Glomerular visceral epithelial cell (primary cell): ENCODE measurements at regions not wholly inside any gene's neighbourhood (a gene's known extent, or its start where the extent isn't known, plus 50 kb on each side); places are given as distances from the start of the nearest gene placed in this dataset.

Experiments used
- DNase-seq: peaks from one replicate; pipeline ENCODE4 v3.0.0-alpha.2; 2016; ENCODE audit errors: extremely low spot score

DNA sequence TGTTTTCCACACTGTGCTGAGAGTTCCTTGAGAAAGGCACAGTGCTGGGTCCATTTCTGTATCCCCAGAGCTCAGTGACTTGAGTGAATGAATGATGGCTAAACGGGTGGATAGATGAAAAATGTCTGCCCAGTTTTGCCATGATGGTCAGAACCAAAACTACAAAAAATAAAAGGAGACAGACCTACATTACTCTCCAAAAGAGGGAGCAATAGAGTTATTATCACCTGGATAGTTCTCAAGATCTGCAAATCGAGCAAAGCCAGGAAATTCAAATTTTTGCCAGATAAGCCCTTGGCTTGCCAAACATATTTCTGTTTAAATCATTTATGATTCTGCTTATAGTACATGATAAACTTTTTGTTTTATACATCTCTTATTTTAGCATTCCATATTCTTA is 214.2 kb upstream of the ZNF462 start:
- DNase-seq = peak; percentile 14

DNA sequence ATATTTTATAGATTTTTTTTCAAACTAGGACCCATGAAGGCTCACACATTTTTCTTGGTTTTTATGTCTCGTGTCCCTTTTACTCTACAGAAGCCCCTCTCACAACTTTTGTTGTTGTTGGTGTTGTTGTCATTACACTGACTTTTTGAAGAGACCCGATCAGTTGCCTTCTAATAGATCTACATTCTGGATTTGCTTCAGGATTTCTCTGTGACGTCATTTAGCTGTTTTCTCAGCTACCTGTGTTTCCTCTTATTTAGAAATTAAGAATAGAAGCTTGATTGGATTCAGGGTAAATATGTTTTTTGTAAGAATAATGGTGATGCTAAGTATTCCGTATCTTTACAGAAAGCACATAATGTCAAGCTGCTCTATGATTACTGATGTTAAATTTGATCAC is 213.3 kb upstream of the ZNF462 start:
- DNase-seq = no peak

DNA sequence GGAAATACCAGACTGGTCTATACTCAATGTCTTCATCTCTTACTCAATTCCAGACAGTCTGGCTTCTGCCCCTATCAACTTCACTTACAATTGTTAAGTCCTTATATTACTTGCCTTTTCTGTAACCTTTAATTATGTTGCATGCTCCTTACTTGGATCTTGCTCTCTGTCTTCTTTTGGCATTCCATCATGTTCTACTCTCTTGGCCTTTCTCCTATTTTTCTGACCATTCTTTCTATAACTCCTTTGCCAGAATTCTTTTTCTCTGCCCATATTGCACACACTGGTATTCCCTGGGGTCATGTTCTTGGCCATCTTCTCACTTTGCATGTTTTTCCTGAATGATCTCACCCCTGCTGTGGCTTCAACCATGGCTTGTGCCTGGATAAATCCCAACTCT is 209.8 kb upstream of the ZNF462 start:
- DNase-seq = peak; percentile 4

DNA sequence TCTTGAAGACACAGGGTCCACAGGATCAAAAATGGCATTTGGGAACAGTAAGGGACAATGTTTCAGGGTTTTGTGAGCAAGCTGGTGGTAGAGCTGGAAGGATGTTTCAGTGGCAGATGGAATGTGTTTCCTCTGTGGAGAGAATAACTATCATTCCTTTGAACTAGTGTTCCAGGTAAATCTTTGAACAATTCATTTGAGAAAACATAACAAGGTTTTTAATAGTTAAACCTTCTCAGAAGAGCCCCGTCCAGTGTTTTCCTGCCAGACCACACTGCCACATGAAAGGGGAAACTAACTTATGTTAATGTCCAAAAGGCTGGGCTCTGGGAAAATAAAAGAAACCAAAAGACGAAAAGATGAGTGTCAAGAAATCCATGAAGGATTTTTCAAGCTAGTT is 207.0 kb upstream of the ZNF462 start:
- peak; percentile 42 for DNase-seq

DNA sequence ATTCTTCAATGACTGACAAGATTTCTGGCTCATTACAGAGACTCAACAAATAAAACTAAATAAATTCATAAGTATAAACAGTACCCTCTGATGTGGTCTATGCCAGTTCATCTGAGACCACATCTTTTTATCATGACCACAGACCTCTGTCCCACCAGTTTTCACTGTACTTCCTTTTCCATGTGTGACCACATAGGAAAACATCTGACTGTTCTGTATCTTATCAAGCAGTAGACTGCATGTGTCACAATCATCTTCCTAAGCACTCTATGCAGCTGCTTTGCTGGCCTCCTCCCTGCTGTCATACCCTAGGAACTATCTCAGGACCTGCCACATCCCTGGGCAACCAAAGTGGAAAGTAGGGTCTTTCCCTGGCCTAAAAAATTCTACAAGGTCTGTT is 205.0 kb upstream of the ZNF462 start:
- no peak for DNase-seq

DNA sequence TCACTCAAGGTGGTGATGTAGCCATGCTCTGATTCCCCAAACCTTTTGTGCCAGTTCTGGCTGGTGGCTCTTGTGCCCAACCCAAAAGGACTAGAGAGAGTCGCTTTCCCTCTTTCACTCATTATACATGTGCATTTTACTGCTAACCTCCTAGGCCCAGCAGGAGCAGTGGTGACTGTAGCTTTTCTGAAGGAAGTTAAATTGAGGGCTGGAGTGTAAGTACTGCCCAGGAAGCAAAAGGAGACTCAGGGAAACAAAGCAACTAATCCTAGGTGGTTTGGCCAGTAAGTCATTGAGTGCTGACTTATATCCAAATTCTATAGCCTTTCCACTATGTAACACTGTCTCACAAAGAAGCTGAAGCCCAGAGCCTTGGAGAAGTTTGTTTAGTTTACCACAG is 194.4 kb upstream of the ZNF462 start:
- no peak for DNase-seq

DNA sequence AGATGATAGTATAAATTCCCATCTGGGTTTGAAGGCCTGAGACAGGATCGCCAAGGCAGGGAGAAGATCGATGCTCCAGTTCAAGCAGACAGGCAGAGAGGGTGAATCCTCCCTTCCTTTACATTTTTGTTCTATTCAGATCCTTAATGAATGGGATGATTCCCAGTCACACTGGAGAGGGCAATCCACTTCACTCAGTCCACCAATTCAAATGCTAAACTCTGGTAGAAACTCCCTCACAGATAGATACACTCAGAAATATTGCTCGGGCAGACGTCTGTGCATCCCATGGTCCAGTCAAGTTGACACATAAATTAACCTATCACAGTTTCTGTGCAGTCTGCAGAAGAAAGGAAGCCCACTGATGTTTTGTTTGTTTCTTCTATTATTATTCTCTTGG is 193.1 kb upstream of the ZNF462 start:
- no peak for DNase-seq

DNA sequence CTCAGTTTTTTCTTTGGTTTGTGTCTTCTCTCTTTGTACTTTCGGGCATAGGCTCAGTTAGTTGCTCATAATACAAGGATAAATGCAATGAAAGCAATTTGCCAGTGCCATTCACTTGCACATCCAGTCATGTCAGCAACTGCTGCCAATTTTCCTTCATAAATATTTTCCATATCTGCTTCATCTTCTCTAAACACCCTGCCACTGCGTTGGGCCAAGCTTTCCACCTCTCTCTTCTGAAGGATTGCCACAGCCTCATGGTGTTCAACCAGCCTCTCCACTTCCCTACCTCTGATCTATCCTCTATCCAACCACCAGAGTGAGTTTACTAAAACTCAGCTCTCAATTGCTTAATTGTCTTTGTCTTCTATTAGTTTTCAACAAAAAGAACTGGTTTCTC is 192.5 kb upstream of the ZNF462 start:
- DNase-seq = no peak

DNA sequence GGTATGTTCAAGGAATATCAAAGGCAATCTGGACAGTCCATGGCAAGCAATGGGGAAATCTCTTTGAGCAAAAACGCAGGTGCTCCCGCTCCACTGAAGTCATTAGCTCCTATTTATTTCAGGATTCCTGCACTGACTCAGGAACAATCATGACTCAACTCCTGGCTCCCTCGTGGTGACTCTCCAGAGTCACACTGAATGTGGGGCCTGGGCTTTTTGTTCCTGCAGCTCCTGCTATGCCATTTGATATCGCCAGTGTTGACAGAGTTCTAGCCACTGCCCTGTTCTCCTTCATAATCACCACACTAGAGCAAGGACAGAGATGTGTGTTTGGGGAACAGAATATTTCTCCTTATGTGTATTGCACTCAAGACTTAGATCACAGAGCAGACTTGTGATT is 187.2 kb upstream of the ZNF462 start:
- DNase-seq = no peak

DNA sequence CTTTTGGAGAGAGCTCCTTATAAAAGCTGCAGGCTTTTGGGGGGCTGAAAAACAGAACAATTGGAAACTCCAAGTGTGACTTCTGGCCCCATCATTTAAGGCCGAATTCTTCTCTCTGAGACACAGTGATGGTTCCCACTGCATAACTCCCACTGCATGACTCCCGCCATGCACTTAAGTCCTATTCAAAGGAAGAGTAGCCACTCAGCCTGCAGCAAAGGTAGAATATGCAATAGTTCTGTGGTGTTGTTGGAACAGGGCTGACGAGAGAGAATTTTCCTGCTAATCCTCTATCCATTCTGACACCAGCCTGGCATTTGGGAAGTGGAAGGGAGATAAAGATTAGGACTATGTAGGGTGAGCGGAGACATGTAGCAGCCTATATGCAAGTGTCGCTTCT is 185.6 kb upstream of the ZNF462 start:
- DNase-seq = no peak

DNA sequence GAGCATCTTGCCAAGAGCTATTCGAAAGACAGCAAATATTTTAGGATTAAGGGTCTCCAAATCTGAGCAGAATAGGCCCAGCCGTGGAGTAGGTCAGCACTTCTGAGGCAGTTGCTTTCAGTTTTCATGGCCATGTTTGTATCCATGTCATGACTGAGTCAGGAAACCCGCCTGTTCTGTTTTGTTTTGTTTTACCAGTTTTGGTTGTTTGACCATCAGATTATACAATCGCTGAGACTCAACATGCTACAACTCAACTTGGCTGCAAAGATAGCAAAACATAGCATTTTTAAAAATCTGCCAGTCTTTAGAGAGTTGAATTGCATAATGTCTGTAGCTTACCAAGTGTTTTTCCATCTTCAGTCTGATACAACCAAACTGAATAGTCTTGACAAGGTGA is 185.1 kb upstream of the ZNF462 start:
- DNase-seq = no peak

DNA sequence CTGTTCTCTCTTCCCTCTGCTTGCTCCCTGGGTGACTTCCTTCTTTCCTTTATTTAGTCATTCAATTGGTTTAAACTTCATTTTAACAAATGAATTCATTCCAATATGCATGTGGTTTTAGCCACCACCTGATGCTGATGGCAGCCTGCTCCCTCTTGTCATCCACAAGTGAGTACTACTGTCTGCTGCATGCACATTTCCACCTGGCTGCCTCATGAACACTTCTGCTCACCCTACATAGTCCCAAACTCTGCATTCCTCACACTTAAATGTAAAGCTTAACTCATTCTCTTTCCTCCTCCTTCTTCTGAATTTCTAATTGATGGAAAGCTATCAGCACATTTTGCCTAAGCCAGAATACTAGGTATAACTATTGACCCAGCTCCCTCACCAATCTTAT is 184.7 kb upstream of the ZNF462 start:
- DNase-seq = no peak

DNA sequence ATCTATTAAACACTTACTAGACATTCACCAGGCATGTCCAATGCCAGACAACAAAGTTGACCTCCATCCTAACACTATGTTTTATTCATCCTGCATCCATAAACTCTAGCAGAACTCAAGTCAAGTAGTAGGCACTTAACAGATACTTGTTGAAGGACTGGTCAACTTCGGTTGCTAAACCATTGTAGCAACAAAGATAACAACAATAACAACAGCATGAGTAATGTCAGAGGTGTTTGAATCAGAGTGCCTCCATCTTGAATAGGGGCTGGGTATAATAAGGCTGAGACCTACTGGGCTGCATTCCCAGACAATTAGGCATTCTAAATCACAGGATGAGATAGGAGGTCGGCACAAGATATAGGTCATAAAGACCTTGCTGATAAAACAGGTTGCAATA is 180.5 kb upstream of the ZNF462 start:
- no peak for DNase-seq

DNA sequence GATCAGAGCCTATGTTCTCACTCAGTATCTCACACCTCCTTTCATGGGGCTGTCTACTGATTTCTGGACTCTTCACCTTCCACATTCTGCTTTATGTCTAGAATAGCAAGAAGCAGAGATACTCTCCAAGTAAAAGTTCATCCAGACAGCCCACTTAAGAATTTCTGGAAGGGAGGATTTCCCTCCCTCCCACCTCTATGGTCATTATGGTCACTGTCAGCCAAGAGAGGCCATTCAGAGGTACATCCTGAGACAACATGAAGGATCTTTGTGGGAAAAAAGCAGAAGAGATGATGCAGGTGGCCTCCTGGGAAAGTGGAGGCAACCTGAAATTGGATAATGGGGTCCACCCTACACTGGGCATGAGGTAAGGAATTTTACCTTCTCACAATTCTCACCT is 179.5 kb upstream of the ZNF462 start:
- no peak for DNase-seq

DNA sequence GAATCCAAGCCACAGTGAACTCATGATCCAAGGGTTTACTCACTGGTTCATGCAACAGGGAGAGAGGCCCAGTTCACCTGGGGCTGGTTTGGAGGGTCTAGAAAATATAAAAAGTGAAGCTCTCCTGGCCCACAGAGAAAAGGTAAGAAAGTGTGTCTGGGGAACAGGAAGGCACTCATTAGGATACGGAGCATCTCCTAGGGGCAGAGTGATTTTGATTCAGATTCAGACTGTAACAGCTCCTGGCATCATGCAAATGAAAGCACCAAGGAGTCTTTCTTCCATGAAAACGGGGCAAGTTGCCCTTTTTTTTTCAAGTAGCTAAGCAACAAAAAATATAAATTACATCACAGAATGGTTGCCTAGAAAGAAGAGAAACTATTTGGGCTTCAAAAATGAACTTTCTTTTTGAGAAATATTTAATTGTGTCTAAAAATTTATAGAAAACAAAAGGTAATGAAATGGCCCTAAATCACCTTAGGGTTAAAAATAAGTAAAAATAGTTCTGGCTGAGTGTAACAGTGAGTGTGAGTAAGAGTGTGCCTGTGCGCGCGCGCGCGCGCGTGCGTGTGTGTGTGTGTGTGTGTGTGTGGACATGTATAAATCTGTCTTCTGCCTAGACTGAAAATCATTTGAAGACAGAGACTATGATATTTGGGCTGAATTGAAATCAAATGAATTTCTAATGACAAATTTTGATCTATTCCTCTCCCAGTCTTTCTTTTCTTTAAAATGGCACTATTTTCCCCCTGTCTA is 177.8 kb upstream of the ZNF462 start:
- DNase-seq = no peak

DNA sequence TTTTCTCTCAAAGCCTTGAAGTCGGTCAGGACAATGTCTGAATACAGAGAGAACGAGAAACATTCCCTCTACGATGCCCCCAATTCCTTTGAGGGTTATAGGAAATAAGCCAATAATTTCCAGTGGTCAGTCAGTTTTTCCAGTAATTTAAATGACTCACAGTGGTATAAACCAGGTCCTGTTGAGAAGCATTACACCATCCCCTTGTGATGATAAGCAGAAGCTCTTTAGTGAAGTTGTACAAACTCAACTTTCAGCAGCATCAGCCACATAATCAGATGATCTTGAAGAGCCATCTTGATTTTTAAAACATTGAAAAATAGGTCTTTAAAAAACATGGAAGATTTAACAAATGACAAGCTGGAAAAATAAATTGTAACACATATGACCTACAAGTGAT is 173.9 kb upstream of the ZNF462 start:
- DNase-seq = no peak

DNA sequence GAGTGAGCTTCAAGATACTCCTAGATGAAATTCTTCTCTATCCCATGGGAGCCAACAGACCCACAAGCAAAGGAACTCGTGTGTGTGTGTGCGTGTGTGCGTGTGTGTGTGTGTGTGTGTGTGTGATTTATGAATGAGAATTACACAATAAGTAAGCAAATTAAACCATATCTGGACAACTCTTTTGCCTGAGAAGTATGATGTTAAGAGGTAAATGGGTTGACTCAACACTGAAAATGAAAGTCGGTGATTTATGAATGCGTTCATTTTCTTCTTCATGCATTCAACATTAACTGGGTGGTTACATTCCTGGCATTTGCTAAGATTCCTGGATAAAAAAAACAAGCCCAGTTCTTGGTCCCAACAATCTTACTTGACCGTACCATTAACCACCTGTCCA is 171.3 kb upstream of the ZNF462 start:
- DNase-seq = no peak

DNA sequence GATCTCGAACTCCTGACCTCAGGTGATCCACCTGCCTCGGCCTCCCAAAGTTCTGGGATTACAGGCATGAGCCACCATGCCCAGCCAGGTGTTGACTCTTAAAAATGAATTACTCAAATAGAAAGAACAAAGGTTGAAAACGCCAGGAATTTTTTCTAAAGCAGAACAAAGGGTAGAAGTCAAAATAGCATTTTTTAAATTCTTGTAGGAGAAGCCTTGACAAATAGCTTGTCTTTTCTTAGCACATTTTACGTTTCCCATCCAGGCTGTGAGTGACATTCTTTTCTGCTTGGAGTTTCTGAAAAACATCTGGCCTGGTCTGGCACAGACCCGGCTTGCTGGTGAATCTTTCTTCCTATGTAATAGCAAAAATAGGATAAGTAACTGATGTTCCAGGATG is 169.4 kb upstream of the ZNF462 start:
- no peak for DNase-seq

DNA sequence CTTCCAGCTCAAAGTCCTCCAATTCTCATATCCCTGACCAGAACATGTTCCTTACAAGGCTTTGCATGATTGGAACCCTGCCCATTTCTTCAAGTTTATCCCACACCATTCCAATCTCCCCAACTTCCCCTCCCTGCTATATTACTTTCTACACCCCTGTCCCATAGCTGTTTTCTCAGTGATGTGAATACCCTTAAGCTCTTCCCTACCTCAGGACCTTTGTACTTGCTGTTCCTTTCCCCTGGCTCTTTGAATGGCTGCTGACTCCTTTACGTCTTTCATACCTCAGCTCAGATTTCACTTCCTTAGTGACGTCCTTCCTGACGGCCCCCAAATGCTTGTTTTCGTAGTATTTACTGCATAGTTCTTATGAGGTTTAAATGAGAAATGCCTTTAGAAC is 166.2 kb upstream of the ZNF462 start:
- no peak for DNase-seq

DNA sequence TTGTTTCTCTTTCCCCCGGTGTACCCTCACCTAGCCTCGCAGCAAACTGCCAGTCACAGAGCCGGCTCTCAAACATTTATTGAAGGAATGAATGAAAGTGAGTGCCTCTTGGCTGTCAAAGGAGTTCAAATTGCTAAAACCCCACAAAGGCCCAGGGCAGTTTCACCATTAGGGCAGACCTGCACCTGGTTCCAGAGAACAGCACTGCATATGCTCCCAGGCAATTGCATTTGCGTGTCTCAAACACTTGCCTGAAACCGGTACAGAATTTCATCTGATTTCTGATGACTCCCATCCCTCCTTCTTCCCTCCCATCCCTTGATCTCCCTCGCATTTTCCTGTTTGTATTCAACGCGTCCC is 165.6 kb upstream of the ZNF462 start:
- DNase-seq = no peak

DNA sequence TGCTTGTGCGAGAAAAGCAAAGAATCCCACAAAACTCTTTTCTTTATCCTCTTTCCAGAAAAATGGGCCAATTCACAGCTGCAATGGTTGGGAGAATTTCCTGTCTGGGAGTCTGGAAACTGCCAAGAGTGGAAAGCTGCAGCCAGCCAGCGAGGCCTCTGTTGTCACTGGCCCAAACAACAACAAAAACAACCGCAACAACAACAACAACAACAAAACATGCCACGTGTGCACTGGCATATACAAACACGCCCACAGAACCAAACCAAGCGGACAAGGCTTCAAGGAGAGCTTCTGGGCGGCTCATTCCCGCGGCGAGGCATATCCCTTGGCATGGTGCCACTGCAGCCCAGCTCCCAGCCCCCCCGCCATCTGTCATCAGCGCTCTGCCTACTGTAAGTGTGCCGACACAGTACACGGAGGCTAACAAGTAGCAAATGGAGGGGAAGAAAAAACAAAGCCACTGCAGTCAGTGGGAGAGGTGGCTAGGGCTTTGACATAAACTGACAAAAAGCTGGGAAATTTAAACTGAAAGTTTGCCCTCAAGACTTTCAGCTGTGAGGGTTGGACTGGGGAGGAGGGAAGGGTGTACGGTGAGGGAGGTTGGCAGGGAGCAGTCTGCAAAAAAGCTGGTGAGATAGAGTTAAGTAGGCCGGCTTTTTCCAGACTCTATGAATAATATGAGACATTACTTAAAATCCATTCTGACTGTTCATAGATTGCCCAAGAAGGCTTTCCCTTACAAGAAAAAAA is 165.0 kb upstream of the ZNF462 start:
- peak; percentile 71 for DNase-seq

DNA sequence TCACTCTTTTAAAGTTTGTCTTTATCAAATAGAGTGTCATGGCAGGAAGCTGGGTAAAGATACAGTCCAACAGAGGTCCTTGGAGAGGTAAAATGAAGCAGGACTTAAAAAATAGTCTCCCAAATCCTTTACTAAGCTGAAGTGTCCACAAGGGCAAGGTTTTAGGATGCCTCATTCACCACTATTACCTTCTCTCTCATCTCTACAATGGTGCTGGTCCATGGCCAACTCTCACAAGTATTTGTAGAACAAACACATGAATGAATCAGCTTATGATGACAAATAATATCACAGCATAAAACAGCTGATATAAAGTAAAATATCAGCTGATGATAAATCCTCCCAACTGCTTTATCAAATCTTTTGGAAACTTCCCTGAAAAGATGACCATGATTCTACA is 162.3 kb upstream of the ZNF462 start:
- DNase-seq = no peak

DNA sequence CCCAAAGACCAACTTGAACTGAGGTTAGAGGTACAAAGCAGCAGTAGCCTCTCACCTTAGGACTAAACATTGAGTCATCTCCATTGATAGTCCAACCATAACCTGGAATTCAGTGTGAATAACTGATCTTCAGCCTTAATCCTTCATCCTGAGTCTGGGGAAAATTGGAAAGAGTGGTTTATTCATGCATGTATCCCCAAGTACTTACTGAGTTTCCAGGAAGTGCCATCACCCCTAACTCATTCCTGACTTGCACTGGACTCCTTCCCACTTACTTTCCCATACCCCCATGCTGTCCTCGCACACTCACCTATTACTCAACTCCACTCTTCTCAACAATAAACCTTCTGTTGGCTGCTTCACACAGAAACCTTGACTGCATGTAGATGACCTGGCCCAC is 161.4 kb upstream of the ZNF462 start:
- DNase-seq = no peak
